OCI-LY3 (cell line): ENCODE measurements at regions not wholly inside any gene's neighbourhood (a gene's known extent, or its start where the extent isn't known, plus 50 kb on each side); places are given as distances from the start of the nearest gene placed in this dataset.

ENCODE experiments used
- CTCF ChIP-seq: fragments of 200-600, 300-600 bp; sonication (generic); IDR thresholded peaks from 2 replicates; pipeline ENCODE4 v1.5.1; 2014; ENCODE audit warnings: antibody characterized with exemption, low read length, low read depth
- EZH2phosphoT487 ChIP-seq: fragments of 200-600 bp; shearing (Covaris generic); IDR thresholded peaks from 2 replicates; pipeline ENCODE4 v1.6.1; 2018; ENCODE audit warnings: antibody characterized with exemption, mixed run types, low read depth

GRCh38 chr6:88491266-88491880 is 325.2 kb upstream of the CNR1 start:
- no peak for TF ChIP-seq CTCF
- TF ChIP-seq EZH2phosphoT487: no peak
